Sigmoid colon (tissue), 6 donors: ENCODE measurements at regions not wholly inside any gene's neighbourhood (a gene's known extent, or its start where the extent isn't known, plus 50 kb on each side); places are given as distances from the start of the nearest gene placed in this dataset.

Experiments
- DNase-seq: peaks from one replicate; pipeline ENCODE4 v3.0.0-alpha.2; 2019
- H3K27ac ChIP-seq, 4 donors: fragments of 200-600 bp; sonication (generic); one replicate each; pipeline ENCODE4 v1.5.1; 2016 to 2019; ENCODE audit warnings: mild to moderate bottlenecking in 1 of 4
- H3K27me3 ChIP-seq, 3 donors: fragments of 200-600 bp; sonication (generic); one replicate each; pipeline ENCODE4 v1.5.1; 2019; ENCODE audit warnings: mild to moderate bottlenecking in 1 of 3
- H3K36me3 ChIP-seq, 4 donors: fragments of 200-600 bp; sonication (generic); one replicate each; pipeline ENCODE4 v1.5.1; 2016 to 2019
- H3K4me1 ChIP-seq, 4 donors: fragments of 200-600 bp; sonication (generic); one replicate each; pipeline ENCODE4 v1.5.1; 2017 to 2019
- H3K4me3 ChIP-seq, 4 donors: fragments of 200-600 bp; sonication (generic); one replicate each; pipeline ENCODE4 v1.5.1; 2017 to 2019; ENCODE audit warnings: mild to moderate bottlenecking in 2 of 4, moderate library complexity in 1 of 4
- H3K9me3 ChIP-seq, 4 donors: fragments of 200-600 bp in 3 of 4; sonication (generic) in 3 of 4; one replicate each; pipeline versions ENCODE4 v1.5.1 to v1.6.1; 2013 to 2019
- EP300 ChIP-seq, 4 donors: sonication (generic); formaldehyde crosslinking; IDR thresholded peaks; one replicate each; pipeline ENCODE4 v1.6.1; 2017; ENCODE audit warnings: antibody characterized with exemption in 4 of 4
- POLR2A ChIP-seq, 2 donors: fragments of 450-650 bp; IDR thresholded peaks; one replicate each; pipeline ENCODE4 v1.6.1; 2016; ENCODE audit warnings: antibody characterized with exemption in 2 of 2, mild to moderate bottlenecking in 2 of 2, moderate library complexity in 2 of 2
- POLR2AphosphoS5 ChIP-seq, 4 donors: sonication (generic); formaldehyde crosslinking; IDR thresholded peaks; one replicate each; pipeline ENCODE4 v1.6.1; 2017; ENCODE audit warnings: antibody characterized with exemption in 4 of 4
- WGBS, 2 donors: extraction: QIAGEN DNeasy Blood & Tissue Kit; methylation state at CpG; one replicate each; pipeline ENCODE4 v1.1.7; 2013; 5-methylcytosine and 5-hydroxymethylcytosine counted together
- intact Hi-C: fragments of 100-400 bp; cut with DNase I; formaldehyde crosslinking; loops from one replicate; pipeline ENCODE4 v1.15.1; 2023
- TF ChIP-seq, protein P1 (sequence below), 4 experiments: fragments of 450-650 bp in 3 of 4; fragments of 200-600 bp in 1 of 4; IDR thresholded peaks; one replicate each; pipeline ENCODE4 v1.5.1; 2016 to 2019; ENCODE audit warnings: antibody characterized with exemption in 4 of 4, mild to moderate bottlenecking in 3 of 4, moderate library complexity in 2 of 4
- donor health status: healthy with polysubstance abuse.
- donor health status: healthy.

DNA sequence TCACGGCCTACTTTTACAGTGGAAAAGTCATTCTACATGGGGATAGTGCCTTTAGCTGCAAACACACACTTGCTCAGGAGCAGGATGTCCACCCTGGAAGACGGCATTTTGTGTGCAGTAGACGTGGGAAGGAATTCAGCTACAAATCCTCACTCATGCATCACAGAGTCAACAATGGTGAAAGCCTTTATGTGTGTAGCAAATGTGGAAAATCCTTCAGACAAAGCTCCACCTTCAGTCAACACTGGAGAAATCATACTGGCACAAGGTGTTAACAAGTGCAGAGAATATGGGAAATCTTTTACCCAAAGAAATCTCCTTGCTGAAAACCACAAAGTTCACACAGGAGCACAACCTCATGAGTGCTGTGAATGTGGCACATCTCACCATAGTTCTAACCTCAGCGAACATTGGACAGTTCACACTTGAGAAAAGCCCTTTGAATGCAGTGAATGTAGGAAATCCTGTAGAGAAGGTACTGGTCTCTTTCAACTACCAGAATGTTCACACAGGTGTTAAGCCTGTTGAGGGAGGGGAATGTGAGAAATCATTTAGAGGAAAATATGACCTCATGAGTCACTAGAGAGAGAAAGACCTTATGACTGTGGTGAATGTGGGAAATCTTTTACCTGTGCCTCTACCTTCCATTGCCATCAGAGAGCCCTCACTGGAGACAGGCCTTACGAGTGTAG lies 101.8 kb downstream of the PTGS2 start:
- DNase-seq, result no peak
- no peaks in the 10 kb centered on the region for H3K36me3 ChIP-seq
- H3K9me3 ChIP-seq, result peaks cover 0 to 4% (median 0%) of the 10 kb centered on the region in 4 donors
- TF ChIP-seq, protein P1, sequence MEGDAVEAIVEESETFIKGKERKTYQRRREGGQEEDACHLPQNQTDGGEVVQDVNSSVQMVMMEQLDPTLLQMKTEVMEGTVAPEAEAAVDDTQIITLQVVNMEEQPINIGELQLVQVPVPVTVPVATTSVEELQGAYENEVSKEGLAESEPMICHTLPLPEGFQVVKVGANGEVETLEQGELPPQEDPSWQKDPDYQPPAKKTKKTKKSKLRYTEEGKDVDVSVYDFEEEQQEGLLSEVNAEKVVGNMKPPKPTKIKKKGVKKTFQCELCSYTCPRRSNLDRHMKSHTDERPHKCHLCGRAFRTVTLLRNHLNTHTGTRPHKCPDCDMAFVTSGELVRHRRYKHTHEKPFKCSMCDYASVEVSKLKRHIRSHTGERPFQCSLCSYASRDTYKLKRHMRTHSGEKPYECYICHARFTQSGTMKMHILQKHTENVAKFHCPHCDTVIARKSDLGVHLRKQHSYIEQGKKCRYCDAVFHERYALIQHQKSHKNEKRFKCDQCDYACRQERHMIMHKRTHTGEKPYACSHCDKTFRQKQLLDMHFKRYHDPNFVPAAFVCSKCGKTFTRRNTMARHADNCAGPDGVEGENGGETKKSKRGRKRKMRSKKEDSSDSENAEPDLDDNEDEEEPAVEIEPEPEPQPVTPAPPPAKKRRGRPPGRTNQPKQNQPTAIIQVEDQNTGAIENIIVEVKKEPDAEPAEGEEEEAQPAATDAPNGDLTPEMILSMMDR (IDR thresholded peaks at IDR 0.05), result no peak
- TF ChIP-seq POLR2AphosphoS5 (IDR thresholded peaks at IDR 0.05) (no peak), EP300 (IDR thresholded peaks at IDR 0.05) (no peak), POLR2A (IDR thresholded peaks at IDR 0.05) (no peak)
- H3K4me3 ChIP-seq, result no peak overlapping the region
- H3K4me1 ChIP-seq, result peaks cover 0 to 12% (median 0%) of the 10 kb centered on the region in 4 donors
- intact Hi-C loops, result no loop called here
- H3K27ac ChIP-seq, result no peak overlapping the region
- H3K27me3 ChIP-seq, result no peaks in the 10 kb centered on the region
- WGBS, 2 donors, result 55 to 62% methylated on average over 5 of the region's 5 CpGs

DNA sequence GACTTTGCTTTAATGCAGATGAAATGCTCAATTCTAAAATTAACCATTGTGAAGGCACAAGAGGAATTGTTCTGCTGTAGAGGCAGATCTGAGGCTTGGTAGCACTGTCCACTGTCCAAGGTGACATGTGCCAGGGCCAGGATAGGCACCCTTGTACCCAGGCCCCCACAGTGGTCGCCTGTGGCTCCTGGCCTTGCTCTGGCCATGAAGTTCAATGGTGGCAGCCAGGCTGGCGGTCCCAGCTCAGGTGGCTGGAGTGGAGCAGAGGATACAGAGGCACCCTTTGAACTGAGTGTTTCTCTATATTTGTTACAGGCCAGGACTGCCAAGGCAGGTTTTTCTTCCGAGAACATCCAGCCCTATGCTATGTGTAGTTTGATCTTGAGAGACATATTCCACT lies 102.6 kb downstream of the PTGS2 start:
- TF ChIP-seq POLR2AphosphoS5 (IDR thresholded peaks at IDR 0.05) (no peak), EP300 (IDR thresholded peaks at IDR 0.05) (no peak), POLR2A (IDR thresholded peaks at IDR 0.05) (no peak)
- TF ChIP-seq, protein P1 (IDR thresholded peaks at IDR 0.05), result no peak
- H3K9me3 ChIP-seq, result no peaks in the 10 kb centered on the region
- 91 to 95% methylated on average over 3 of the region's 3 CpGs for WGBS, 2 donors
- no peak overlapping the region for H3K27ac ChIP-seq
- peaks cover 0 to 12% (median 0%) of the 10 kb centered on the region in 4 donors for H3K4me1 ChIP-seq
- no peak for DNase-seq
- no peaks in the 10 kb centered on the region for H3K36me3 ChIP-seq
- no peaks in the 10 kb centered on the region for H3K27me3 ChIP-seq
- no peak overlapping the region for H3K4me3 ChIP-seq
- intact Hi-C loops, result no loop called here

GRCh38 chr1:186577216-186577615 lies 103.0 kb downstream of the PTGS2 start:
- no peaks in the 10 kb centered on the region for H3K9me3 ChIP-seq
- 54 to 84% methylated on average over 2 of the region's 2 CpGs for WGBS, 2 donors
- H3K4me1 ChIP-seq, result peaks cover 0 to 12% (median 0%) of the 10 kb centered on the region in 4 donors
- H3K4me3 ChIP-seq, result no peak overlapping the region
- no peaks in the 10 kb centered on the region for H3K27me3 ChIP-seq
- intact Hi-C loops, result no loop called here
- H3K36me3 ChIP-seq, result no peaks in the 10 kb centered on the region
- TF ChIP-seq POLR2A (IDR thresholded peaks at IDR 0.05), result no peak
- TF ChIP-seq, protein P1 (IDR thresholded peaks at IDR 0.05), result no peak
- DNase-seq, result no peak
- no peak overlapping the region for H3K27ac ChIP-seq

DNA sequence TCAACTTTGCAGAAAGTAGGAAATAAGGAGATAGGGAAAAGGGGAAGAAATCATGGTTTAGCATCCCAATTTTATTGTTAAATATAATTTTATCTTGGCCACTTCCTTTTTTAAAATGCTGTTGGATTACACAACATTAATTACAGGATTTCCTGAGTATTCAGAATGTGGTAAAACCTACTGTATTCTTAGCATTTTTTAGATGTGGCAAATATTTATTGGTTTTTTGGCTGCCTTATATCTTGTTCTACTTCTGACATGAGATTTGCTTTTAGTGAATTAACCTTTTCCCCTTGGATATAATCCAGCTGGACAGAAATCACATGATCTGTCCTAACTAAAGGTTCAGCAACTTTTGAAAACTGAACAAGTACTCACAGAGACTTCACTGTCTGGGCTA lies 104.9 kb downstream of the PTGS2 start:
- Histone ChIP-seq H3K4me3 (no peak overlapping the region), H3K4me1 (peaks cover 0 to 12% (median 0%) of the 10 kb centered on the region in 4 donors), H3K36me3 (no peaks in the 10 kb centered on the region), H3K27ac (no peak overlapping the region), H3K27me3 (no peaks in the 10 kb centered on the region), H3K9me3 (no peaks in the 10 kb centered on the region)
- TF ChIP-seq POLR2AphosphoS5 (IDR thresholded peaks at IDR 0.05) (no peak), POLR2A (IDR thresholded peaks at IDR 0.05) (no peak), EP300 (IDR thresholded peaks at IDR 0.05) (no peak)
- TF ChIP-seq, protein P1 (IDR thresholded peaks at IDR 0.05), result no peak
- no peak for DNase-seq
- intact Hi-C loops, result no loop called here

DNA sequence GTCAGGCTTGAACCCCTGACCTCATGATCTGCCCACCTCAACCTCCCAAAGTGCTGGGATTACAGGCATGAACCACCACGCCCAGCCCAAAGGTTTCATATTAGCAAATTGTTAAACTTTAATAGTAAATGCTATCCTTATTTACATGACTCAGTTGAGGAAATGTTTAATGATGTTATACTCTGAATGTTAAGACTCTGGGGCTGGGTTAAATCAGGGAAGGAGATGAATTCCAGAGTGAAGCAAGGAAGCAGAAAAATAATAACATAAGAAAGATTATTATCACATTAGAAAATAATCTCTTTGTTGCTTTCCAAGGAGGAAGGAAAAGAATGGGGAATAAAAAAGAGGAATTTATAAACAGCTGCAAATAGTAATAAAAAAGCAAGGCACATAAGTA lies 105.3 kb downstream of the PTGS2 start:
- intact Hi-C loops, result no loop called here
- Histone ChIP-seq H3K4me1 (peaks cover 0 to 12% (median 0%) of the 10 kb centered on the region in 4 donors), H3K36me3 (no peaks in the 10 kb centered on the region), H3K4me3 (no peak overlapping the region), H3K9me3 (no peaks in the 10 kb centered on the region), H3K27me3 (no peaks in the 10 kb centered on the region), H3K27ac (no peak overlapping the region)
- TF ChIP-seq, protein P1 (IDR thresholded peaks at IDR 0.05), result no peak
- no peak for TF ChIP-seq POLR2AphosphoS5 (IDR thresholded peaks at IDR 0.05)
- 72 to 80% methylated on average over 1 of the region's 1 CpG for WGBS, 2 donors
- no peak for DNase-seq
